ENCODE measurements at regions not wholly inside any gene's neighbourhood (a gene's known extent, or its start where the extent isn't known, plus 50 kb on each side); places are given as distances from the start of the nearest gene placed in this dataset.

GRCh38 chr5:114243281-114243971 is 118.4 kb upstream of the KCNN2 start:
- TF ChIP-seq POLR2A (IDR thresholded peaks at IDR 0.05; ENCODE audit: low read length) (no peak), GATA1 (IDR thresholded peaks at IDR 0.05; ENCODE audit: low read depth, low read length) (no peak)
- no peak for DNase-seq

- TF ChIP-seq POLR2A (IDR thresholded peaks at IDR 0.05; ENCODE audit: low read length) (no peak), GATA1 (IDR thresholded peaks at IDR 0.05; ENCODE audit: low read depth, low read length) (no peak)
- no peak for DNase-seq
Measured at GRCh38 chr5:114243972-114244317, 117.9 kb upstream of the KCNN2 start.

- no peak for DNase-seq
- TF ChIP-seq GATA1 (IDR thresholded peaks at IDR 0.05; ENCODE audit: low read depth, low read length): no peak
- no peak for TF ChIP-seq POLR2A (IDR thresholded peaks at IDR 0.05; ENCODE audit: low read length)
Measured at GRCh38 chr5:114249823-114250222, 112.0 kb upstream of the KCNN2 start.

- TF ChIP-seq POLR2A (IDR thresholded peaks at IDR 0.05; ENCODE audit: low read length) (no peak), GATA1 (IDR thresholded peaks at IDR 0.05; ENCODE audit: low read depth, low read length) (no peak)
- DNase-seq: no peak
Measured at GRCh38 chr5:114250536-114250935, 111.3 kb upstream of the KCNN2 start.

GRCh38 chr5:114252226-114252625 is 109.6 kb upstream of the KCNN2 start:
- TF ChIP-seq POLR2A (IDR thresholded peaks at IDR 0.05; ENCODE audit: low read length) (no peak), GATA1 (IDR thresholded peaks at IDR 0.05; ENCODE audit: low read depth, low read length) (no peak)
- DNase-seq: no peak

GRCh38 chr5:114255260-114255659 is 106.6 kb upstream of the KCNN2 start:
- no peak for TF ChIP-seq POLR2A (IDR thresholded peaks at IDR 0.05; ENCODE audit: low read length)
- no peak for TF ChIP-seq GATA1 (IDR thresholded peaks at IDR 0.05; ENCODE audit: low read depth, low read length)
- DNase-seq: no peak

GRCh38 chr5:114261989-114262388 is 99.9 kb upstream of the KCNN2 start:
- DNase-seq: no peak

GRCh38 chr5:114265432-114266060 is 96.3 kb upstream of the KCNN2 start:
- no peak for DNase-seq
- TF ChIP-seq GATA1 (IDR thresholded peaks at IDR 0.05; ENCODE audit: low read depth, low read length) (no peak), POLR2A (IDR thresholded peaks at IDR 0.05; ENCODE audit: low read length) (no peak)

More at GRCh38 chr5:114261989-114262388, 99.9 kb upstream of the KCNN2 start:
- TF ChIP-seq POLR2A (IDR thresholded peaks at IDR 0.05; ENCODE audit: low read length) (no peak), GATA1 (IDR thresholded peaks at IDR 0.05; ENCODE audit: low read depth, low read length) (no peak)

- TF ChIP-seq POLR2A (IDR thresholded peaks at IDR 0.05; ENCODE audit: low read length) (no peak), GATA1 (IDR thresholded peaks at IDR 0.05; ENCODE audit: low read depth, low read length) (no peak)
- DNase-seq: no peak
Measured at GRCh38 chr5:114266374-114266773, 95.5 kb upstream of the KCNN2 start.

GRCh38 chr5:114296191-114296590 is 65.7 kb upstream of the KCNN2 start:
- TF ChIP-seq POLR2A (IDR thresholded peaks at IDR 0.05; ENCODE audit: low read length) (no peak), GATA1 (IDR thresholded peaks at IDR 0.05; ENCODE audit: low read depth, low read length) (no peak)
- DNase-seq: no peak

- no peak for TF ChIP-seq GATA1 (IDR thresholded peaks at IDR 0.05; ENCODE audit: low read depth, low read length)
- TF ChIP-seq POLR2A (IDR thresholded peaks at IDR 0.05; ENCODE audit: low read length): no peak
- DNase-seq: no peak
Measured at GRCh38 chr5:114297915-114298314, 64.0 kb upstream of the KCNN2 start.

GRCh38 chr5:114305402-114306207 is 56.3 kb upstream of the KCNN2 start:
- no peak for TF ChIP-seq GATA1 (IDR thresholded peaks at IDR 0.05; ENCODE audit: low read depth, low read length)
- TF ChIP-seq POLR2A (IDR thresholded peaks at IDR 0.05; ENCODE audit: low read length): no peak
- no peak for DNase-seq

- TF ChIP-seq POLR2A (IDR thresholded peaks at IDR 0.05; ENCODE audit: low read length) (no peak), GATA1 (IDR thresholded peaks at IDR 0.05; ENCODE audit: low read depth, low read length) (no peak)
- DNase-seq: no peak
Measured at GRCh38 chr5:114308017-114308416, 53.9 kb upstream of the KCNN2 start.

GRCh38 chr5:114308508-114308907 is 53.4 kb upstream of the KCNN2 start:
- DNase-seq: no peak
- no peak for TF ChIP-seq POLR2A (IDR thresholded peaks at IDR 0.05; ENCODE audit: low read length)
- no peak for TF ChIP-seq GATA1 (IDR thresholded peaks at IDR 0.05; ENCODE audit: low read depth, low read length)

Measured in erythroblast (primary cell).